ENCODE measurements at regions not wholly inside any gene's neighbourhood (a gene's known extent, or its start where the extent isn't known, plus 50 kb on each side); places are given as distances from the start of the nearest gene placed in this dataset.

DNA sequence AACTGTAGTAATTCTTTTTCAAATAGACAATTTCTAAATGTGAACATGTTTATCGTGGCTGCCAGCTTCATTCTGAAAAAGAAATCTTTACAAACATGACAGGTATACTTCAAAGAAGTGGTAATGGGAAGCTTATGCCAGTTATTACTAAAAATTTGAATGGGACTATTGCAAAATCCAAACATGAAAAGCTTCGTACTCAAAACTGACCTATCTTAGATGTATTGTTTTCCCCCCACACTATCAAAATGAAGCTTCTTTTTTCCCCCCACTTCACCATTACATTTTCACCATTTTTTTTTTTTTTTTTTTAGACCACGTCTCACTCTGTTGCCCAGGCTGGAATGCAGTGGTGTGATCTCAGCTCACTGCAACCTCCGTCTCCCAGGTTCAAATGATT lies 50.4 kb upstream of the SERTAD2 start:
- no peak for DNase-seq (ENCODE audit: low spot score)

DNA sequence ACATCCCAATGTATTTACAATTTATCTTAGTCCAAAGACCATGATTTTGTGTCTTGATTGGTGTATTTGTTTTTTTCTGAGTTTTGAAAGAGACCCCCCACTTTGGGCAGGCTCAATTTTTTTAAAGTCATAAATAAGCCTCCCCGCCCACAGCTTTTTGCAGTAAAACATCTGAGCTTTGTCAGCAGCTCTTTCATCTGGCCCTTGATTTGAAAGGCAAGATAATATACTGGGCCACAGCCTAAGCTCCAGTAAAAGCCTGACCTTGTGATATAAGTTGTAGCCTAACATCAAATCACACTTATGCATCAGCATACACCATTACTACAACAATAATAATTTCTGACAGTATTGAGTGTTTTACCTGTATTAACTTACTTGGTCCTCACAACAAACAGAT lies 51.3 kb upstream of the SERTAD2 start:
- DNase-seq (ENCODE audit: low spot score), result no peak

DNA sequence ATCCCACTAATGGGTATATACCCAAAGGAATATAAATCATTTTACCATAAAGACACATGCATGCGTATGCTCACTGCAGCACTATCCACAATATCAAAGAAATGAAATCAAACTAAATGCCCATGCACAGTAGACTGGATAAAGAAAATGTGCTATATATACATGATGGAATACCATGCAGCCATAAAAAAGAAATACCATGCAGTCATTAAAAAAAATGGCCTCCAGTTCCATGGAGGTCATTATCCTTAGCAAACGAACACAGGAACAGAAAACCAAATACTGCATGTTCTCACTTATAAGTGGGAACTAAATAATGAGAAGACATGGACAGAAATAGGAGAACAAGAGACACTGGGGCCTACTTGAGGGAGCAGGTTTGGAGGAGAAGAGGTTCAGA lies 53.6 kb upstream of the SERTAD2 start:
- DNase-seq (ENCODE audit: low spot score), result no peak

DNA sequence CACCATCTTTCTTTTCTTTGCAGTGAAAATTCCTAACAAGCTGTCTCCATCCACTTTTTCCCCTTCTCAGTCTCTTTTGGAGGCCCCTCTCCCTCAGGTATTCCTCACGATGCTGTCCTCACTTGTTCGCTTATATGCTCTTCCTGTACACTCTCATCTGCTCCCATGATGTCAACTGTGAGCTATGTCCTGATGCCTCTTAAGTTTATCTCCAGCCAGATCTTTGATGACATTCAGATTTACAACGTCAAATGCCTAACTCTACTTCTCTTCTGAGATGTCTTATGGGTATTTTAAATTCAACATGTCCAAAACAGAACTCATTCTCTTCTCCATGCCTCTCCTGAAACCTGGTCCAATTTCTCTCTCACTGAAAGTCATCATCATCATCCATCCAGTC lies 55.1 kb upstream of the SERTAD2 start:
- no peak for DNase-seq (ENCODE audit: low spot score)

DNA sequence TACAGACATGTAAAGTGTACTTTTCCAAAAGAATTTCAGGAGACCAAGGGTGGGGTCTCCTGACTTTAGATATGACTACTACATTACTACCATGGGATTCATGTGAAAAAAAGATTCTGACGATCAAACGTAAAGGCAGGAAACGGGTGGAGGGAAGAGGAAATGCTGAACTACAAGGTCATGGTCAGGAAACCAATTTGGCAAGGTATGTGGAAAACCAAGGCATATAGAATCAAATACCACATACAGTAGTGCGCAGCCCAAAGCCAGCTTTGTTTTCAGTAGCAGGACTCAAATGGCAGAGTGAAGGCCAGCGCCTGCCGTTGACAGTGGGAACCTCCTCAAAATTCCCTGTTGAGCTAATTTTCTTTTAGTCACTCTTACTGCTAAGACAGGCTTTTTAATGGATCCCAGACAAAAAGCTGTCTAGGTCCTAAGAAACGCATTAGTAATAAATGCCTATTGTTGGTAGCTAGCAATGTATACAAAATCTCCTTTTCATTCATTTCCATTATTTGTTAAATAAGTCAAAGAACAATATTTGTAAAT lies 57.6 kb upstream of the SERTAD2 start:
- no peak for DNase-seq (ENCODE audit: low spot score)

DNA sequence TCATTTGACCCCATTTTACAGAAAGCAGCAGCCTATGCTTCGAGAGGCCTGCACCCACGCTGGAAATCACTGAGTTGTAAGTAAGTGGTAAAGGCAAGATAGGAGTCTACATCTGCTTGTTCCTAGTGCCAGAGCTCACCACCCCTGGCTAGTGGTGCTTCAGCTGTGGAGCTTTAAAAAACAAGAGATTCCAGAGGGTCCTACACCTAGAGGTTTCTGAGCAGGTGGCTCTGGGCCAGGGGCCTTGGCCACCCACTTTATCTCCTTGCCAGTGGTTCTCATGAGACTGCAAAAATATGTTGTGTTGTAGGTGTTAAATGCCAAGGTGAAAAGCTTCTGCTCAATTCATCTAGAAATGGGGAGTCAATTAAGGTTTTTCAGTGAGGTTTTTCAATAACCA lies 60.0 kb upstream of the SERTAD2 start:
- DNase-seq (ENCODE audit: low spot score), result no peak

DNA sequence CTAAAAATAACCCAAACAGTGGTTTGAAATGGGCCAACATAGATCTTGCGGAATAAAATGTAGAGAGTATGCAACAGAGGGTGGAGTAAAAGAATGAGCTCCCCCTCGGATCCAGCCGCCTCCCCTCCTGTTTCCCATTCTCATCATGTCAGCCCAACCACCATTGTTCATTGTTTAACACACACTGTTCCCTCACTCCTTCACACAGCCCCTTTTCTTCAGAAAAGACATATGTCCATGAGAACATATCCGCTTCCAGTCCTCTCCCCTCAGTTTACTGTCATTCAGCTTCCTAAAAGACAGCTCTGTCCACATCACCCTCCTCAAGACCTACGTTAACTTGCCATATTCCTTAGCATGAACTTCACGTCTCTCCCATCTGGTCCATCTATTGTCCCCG lies 62.9 kb upstream of the SERTAD2 start:
- no peak for DNase-seq (ENCODE audit: low spot score)

DNA sequence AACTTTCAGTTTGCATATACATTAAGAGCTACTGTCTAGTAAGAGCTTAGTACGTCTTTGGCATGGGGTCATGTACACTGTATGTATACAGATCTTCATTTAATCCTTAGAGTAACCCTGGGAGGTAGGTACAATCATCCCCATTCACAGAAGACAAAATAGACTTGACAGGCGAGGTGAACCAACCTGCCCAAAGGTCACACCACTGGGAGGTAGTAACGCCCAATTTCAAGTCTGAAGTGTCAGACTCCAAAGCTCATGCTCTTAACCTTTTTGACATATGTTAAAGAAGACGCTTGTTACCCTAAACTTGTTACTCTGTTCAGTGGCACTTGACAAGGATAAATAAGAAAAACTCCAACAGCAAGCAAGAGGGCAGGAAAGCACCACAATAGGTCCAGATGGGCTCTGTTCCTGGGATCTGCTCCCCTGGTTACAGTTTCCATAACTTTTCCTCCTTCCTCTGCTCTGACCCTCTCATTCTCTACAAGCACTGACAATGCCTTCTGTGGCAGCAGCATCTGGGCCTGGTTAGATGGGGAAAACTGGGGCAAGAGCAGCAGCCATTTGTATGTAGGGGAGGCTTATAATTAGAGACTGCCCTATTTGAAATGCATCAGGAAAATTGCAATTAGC lies 64.7 kb upstream of the SERTAD2 start:
- no peak for DNase-seq (ENCODE audit: low spot score)

DNA sequence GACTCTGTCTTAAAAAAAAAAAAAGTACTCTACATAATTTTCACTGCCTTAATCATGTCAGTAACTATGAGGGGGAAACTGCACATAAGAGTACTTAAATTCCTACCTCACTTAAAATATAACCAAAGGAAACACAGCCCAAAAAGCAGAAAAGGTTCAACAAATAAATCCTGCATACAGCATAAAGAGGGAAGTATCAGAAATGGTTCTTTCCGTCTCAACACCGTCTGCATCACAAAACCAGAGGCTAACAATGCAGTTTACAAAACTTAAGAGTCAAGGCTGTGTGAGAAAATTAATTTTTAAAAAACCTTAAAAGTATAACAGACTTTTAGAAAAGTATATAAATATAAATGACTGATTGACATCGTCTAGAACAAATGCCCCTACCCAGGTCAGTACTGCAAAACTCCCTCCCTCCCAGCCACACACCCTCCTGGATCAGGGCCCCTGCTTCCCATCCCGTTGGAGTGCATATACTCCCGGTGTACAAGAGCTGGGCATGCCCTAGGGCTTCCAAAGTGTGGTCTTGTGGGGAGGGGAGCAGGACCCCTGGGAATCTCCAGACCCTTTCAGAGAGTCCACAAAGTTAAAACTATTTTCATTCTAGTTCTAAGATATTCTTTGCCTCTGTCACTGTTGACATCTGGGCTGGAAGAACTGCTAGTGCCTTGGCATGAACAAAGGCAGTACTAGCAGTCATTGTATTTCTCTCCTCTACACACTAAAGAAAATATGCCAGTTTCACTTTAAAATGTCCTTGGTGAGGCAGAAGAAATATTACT lies 67.0 kb upstream of the SERTAD2 start:
- DNase-seq (ENCODE audit: low spot score), result peak; percentile 14

DNA sequence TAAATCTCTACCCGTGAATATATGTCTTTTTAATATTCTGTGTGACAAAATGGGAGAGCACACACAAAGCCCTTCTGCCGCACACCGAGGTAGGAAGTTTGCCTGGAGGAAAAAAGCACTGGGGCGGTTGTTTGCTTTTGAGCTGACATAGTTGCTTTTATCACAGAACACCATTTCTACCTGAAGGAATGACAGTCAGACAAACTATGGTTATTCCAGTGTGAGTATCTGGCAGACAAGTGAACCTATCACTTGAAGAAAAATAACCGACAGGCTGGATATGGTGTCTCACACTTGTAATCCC lies 67.6 kb upstream of the SERTAD2 start:
- DNase-seq (ENCODE audit: low spot score), result no peak

DNA sequence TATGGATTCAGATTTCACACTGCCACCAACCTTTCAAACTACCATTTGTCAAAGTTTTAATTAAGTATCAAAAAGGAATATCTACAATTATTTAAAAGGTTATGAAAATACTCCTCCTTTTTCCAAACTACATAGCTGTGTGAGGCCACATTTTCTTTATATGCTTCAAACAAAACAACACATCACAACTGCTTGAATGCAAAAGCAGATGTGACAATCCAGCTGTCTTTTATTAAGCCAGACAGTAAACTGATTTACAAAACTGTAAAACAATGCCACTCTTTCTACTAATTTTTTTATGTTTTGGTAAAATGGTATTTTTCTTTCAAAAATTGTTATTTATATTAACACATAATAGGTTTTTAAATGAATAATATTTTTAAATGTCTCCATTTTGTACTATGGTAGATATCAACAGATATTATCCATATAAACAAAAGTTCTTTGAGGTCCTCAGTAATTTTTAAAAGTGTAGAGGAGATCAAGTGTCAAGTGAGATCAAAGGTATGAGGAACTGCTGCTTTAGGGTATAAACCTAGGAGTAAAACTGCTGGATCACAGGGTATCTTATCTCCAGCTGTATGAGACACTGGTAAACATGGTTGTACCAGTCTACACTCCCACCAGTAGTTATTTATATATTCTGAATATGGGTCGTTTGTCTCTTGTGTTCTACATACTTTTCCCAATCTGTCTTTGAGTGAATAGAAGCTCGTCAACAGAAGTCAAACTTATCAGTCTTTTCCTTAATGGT lies 68.8 kb upstream of the SERTAD2 start:
- no peak for DNase-seq (ENCODE audit: low spot score)

DNA sequence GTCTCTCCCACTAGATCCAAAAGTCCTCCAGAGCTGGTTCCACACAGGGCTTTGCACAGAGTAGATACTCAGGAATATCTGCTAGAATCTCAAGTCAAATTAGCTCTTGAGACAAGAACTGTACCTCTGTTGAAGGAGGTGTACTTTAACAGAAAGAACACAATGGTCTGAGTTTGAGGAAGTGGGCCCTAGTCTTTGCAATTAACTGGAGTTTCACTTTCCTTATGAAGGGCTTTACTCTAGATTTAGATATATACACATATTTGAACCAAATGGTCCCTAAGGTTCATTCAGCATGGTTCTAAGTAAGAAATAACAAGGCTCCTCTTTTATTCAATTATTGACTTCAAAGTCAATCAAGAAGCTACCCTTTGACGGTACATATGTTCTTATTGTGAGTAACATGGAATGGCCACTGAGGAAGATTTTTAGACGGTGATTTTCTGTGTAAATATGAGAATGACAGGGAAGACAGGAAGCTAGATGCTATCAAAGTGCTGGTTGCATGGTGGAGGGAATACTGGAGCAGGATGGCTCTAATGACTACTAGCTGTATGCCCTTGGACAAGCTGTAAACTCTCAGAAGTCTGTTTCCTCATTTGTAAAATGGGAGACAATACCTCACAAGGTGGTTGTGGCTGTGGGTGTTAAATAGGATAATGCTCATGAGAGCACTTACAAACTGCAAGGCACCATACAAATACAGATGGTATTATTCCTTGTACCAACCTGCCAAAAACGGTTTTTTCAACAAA lies 73.5 kb upstream of the SERTAD2 start:
- no peak for DNase-seq (ENCODE audit: low spot score)

DNA sequence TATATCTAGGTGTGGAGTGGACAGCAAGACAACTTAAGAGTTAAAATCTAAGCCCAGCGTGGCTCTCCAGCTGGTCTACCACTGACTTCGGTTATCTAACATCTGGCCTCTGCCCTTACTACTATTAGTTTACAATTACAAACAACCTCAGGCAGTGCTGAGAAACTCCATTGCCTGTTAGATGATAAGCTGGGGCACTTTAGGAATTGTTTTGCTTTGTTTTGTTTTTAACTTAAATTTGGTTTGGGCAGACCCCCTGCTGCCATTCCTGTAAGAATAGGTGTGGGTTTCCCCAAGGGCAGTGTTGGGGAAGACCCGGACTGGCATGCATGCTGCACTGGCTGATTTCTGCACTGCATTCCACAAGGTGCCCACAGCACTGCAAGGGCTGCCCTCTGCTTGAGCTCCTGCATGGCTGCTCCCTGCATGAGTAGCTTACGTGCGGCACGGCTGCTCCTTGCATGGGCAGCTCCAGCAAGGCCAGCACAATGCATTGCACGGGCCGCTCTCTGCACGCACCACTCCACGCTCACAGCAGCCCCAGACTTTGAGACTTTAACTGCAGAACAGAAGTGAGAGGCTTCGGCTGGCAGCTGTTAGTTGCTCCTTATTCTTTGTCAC lies 74.2 kb upstream of the SERTAD2 start:
- DNase-seq (ENCODE audit: low spot score), result no peak

DNA sequence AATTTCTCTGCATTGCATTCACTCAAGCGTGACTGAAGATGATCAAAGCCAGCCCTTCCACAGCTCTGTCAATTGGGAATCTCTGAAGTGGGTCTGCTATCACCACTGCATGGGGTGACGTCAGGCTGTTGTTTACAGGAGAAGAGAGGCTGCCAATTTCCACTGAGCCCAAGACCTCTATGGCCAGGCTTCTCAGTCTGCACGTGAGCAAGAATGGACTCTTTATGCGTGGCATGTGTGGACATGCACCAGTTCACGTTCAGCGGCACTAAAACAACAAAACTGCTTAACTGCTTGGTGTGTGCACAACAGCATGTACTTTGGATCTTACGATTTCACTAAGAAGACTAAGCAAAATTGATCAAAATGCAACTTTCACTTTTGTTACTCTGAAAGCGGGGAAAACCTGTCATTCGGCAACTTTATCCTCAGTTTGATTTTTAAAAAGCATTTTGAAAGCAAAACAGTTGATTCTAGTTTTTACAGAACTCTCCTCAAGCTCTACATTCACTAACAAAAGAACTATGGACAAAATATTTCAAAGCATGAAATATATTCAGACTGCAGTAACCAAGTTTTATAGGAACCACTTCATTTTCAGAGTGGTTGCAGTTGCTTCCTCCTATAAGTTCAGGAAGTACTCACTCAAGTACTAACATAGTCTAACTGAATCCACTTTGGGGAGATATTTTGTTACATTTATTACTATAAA lies 77.0 kb upstream of the SERTAD2 start:
- DNase-seq (ENCODE audit: low spot score), result peak; percentile 79

DNA sequence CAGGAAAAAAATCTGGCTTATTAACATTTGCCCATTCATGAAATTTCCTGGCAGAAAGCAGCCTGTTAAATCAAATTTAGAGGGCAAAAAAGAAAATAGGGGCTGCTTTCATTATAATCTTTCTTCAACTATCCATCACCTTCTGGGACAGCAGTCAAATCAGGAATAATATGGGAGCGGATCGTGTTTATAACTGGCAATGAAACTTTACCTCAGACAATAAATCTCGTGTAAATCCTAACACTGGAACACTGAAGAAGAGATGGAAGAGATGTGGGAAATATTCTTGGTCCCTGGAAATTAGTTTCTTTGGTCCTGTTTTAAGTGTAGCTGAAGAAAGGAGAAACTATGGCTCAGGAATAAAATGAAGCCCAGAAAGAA lies 77.5 kb upstream of the SERTAD2 start:
- DNase-seq (ENCODE audit: low spot score), result no peak

DNA sequence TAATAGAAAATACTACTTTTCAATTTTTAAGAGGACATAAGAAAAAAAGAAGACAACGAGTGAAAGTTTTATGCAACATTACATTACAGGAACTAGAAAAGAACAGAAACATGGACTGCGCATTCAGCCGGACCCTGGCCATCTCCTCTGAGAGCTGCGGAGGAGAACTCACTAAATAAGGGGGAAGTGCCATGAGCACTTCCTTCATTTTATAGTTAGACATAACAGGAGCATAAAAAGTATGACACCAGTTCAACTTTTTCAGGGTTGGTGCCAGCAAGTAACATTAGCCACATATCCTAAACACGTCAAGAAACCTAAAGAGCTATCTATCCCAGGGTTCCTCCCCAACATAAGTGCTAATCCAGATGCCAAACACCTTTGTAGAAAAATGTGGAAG lies 78.0 kb upstream of the SERTAD2 start:
- no peak for DNase-seq (ENCODE audit: low spot score)

DNA sequence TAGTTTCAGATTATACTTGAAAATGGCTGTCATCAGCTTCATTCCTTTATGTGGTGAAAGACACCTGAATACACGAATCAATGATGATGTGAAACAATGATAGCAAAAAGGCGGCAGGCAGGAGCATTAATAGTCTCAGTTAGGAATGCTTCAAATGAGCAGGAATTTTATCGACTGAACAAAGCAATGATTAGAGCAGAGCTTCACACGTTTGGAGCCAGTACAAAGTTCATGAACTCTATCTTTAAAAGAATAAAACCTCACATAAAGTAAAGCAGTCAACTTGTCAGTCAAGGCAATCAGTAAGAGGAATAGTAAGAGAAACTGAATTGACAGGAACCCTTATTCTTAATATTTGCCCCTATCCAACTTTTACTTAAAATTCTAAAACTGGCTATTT lies 78.4 kb upstream of the SERTAD2 start:
- DNase-seq (ENCODE audit: low spot score), result no peak

DNA sequence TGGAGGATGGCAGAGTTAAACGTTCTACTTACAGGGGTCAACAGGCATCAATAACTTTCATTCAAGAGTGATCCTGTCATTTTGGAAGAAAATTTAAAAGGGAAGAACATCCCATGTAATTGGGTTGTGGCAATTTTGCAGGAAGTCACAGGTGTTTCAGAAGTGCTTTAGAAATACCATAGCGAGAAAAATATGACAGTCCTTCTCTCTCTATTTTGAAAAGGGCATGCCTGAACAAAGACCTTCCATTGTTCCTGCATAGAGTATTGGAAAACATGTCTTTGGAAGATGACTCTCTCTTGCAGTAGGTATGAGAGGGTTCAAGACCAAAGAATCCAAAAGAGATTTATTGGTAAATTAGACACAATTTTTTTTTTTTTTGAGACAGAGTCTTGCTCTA lies 81.8 kb upstream of the SERTAD2 start:
- no peak for DNase-seq (ENCODE audit: low spot score)

DNA sequence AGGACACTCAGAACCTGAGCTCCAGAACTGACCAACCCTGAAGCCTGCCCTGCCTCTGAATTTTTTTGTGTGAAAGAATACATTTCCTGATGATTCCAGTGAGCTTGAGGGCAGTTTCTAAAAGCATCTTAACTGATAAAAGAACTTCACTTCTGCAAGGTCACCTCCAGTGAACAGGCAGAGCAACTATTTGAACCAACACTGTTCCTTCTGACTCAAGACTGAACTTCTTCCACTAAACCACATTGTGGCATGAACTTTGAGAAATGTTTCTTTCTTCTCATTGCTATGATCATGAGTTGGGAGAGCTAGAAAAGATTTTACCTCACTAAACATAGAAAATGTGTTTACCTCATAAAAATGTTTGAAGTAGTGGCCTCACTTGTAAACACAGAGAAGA lies 83.8 kb upstream of the SERTAD2 start:
- peak; percentile 21 for DNase-seq (ENCODE audit: low spot score)

DNA sequence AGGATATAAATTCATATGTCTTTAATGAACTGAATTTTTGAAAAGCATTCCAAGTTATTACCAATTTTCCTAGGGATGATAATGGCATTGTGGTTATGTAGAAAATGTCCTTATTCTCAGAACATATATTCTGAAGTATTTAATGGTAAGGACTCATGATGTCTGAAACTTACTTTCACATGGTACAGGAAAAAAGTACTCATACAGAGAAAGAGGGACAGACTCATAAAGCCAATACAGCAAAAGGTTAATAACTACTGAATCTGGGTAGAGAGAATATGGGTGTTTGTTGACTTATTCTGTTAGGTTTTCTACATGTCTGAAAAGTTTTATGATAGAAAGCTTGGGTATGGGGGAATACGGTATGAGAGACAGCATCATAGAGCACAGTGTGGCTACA lies 84.3 kb upstream of the SERTAD2 start:
- DNase-seq (ENCODE audit: low spot score), result no peak

DNA sequence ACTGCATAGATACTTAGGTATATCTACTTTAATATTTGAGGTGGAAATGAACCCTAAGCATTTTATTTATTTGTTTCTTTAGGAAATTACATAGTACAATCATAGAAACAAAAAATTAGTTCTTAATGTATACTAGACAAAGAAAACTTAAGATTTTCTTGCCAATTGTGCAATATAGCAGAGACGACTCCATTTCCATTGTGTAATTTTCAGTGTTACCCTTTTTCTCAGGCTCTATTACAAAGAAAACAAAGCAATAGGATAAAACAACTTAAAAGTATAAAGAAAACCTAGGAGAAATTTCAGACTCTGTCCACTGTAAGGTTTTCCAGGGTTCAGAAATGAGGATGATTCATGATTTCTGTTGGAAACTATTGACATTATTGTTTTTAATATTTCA lies 89.0 kb upstream of the SERTAD2 start:
- DNase-seq (ENCODE audit: low spot score), result no peak
